HCT116 (cell line): ENCODE measurements at regions not wholly inside any gene's neighbourhood (a gene's known extent, or its start where the extent isn't known, plus 50 kb on each side); places are given as distances from the start of the nearest gene placed in this dataset.

Experiments
- EGR1 ChIP-seq: IDR thresholded peaks from 2 replicates; pipeline ENCODE4 v1.6.1; 2012; ENCODE audit warnings: low read depth
- EZH2 ChIP-seq: fragments of 200-600 bp; sonication (generic); IDR thresholded peaks from 2 replicates; pipeline ENCODE4 v1.6.1; 2017; ENCODE audit warnings: antibody characterized with exemption, mixed run types
- EZH2phosphoT487 ChIP-seq: fragments of 200-600 bp; IDR thresholded peaks from 2 replicates; pipeline ENCODE4 v1.6.1; 2018; ENCODE audit warnings: antibody characterized with exemption, borderline replicate concordance
- JUND ChIP-seq: IDR thresholded peaks from 2 replicates; pipeline ENCODE4 v1.6.1; 2012
- POLR2A ChIP-seq: IDR thresholded peaks from 2 replicates; pipeline ENCODE4 v1.7.0; 2011; ENCODE audit warnings: borderline replicate concordance; ENCODE audit not compliant: insufficient read depth, insufficient read length; ENCODE audit errors: extremely low read depth
- POLR2AphosphoS5 ChIP-seq: IDR thresholded peaks from 2 replicates; pipeline ENCODE4 v1.6.1; 2011; ENCODE audit warnings: mild to moderate bottlenecking, low read depth, low read length, moderate library complexity
- SIN3A ChIP-seq: IDR thresholded peaks from 2 replicates; pipeline ENCODE4 v1.6.1; 2012; ENCODE audit warnings: low read depth
- SP1 ChIP-seq: IDR thresholded peaks from 2 replicates; pipeline ENCODE4 v1.6.1; 2012; ENCODE audit warnings: low read depth
- TCF7L2 ChIP-seq: IDR thresholded peaks from 2 replicates; pipeline ENCODE4 v1.7.0; 2011; ENCODE audit warnings: borderline replicate concordance, inconsistent platforms; ENCODE audit not compliant: insufficient read depth, insufficient read length; ENCODE audit errors: extremely low read depth
- YY1 ChIP-seq: IDR thresholded peaks from 2 replicates; pipeline ENCODE4 v1.6.1; 2011; ENCODE audit warnings: low read length, low read depth, moderate library complexity, mild to moderate bottlenecking; ENCODE audit not compliant: insufficient replicate concordance; ENCODE audit errors: extremely low read depth
- TF ChIP-seq, protein P1 (sequence below): IDR thresholded peaks from 2 replicates; pipeline ENCODE4 v1.6.1; 2012; ENCODE audit warnings: low read depth
- TF ChIP-seq, protein P2 (sequence below), 3 experiments: fragments of 200-600 bp in 1 of 3; sonication (generic) in 1 of 3; IDR thresholded peaks in 2 of 3; conservative IDR thresholded peaks in 1 of 3; 2 replicates each; pipeline ENCODE4 v1.5.1; 2012 to 2017; ENCODE audit warnings: low read depth in 2 of 3, low read length in 2 of 3, antibody characterized with exemption in 1 of 3, borderline replicate concordance in 1 of 3, control low read depth in 1 of 3, mild to moderate bottlenecking in 1 of 3, mixed read lengths in 1 of 3, mixed run types in 1 of 3, moderate library complexity in 1 of 3; ENCODE audit not compliant: insufficient read depth in 1 of 3
- TF ChIP-seq, protein P3 (sequence below): IDR thresholded peaks from 2 replicates; pipeline ENCODE4 v1.6.1; 2012
- TF ChIP-seq, protein P4 (sequence below): IDR thresholded peaks from 2 replicates; pipeline ENCODE4 v1.6.1; 2011; ENCODE audit warnings: mild to moderate bottlenecking, low read length, moderate library complexity; ENCODE audit not compliant: insufficient replicate concordance; ENCODE audit errors: extremely low read depth

DNA sequence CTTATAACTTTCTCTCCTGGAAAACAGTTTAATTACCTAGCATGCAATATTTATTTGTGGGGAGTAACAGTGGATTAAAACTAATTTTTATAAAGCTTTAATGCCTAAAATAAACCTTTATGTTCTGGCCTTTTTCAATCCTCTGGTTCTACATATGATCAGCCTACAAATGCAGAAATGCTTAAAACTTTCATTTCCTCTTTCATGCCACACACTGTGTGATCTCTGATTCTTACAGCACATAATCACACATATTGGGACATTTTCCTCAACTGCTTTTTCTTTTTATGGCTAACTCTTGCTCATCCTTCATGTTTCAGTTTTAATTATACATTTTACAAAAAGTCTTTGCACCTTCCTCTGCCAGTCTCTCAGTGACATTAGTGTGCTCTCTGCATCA is 910.8 kb upstream of the SLITRK6 start:
- TF ChIP-seq, protein P1, sequence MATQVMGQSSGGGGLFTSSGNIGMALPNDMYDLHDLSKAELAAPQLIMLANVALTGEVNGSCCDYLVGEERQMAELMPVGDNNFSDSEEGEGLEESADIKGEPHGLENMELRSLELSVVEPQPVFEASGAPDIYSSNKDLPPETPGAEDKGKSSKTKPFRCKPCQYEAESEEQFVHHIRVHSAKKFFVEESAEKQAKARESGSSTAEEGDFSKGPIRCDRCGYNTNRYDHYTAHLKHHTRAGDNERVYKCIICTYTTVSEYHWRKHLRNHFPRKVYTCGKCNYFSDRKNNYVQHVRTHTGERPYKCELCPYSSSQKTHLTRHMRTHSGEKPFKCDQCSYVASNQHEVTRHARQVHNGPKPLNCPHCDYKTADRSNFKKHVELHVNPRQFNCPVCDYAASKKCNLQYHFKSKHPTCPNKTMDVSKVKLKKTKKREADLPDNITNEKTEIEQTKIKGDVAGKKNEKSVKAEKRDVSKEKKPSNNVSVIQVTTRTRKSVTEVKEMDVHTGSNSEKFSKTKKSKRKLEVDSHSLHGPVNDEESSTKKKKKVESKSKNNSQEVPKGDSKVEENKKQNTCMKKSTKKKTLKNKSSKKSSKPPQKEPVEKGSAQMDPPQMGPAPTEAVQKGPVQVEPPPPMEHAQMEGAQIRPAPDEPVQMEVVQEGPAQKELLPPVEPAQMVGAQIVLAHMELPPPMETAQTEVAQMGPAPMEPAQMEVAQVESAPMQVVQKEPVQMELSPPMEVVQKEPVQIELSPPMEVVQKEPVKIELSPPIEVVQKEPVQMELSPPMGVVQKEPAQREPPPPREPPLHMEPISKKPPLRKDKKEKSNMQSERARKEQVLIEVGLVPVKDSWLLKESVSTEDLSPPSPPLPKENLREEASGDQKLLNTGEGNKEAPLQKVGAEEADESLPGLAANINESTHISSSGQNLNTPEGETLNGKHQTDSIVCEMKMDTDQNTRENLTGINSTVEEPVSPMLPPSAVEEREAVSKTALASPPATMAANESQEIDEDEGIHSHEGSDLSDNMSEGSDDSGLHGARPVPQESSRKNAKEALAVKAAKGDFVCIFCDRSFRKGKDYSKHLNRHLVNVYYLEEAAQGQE: no peak
- no peak for TF ChIP-seq EZH2
- TF ChIP-seq SIN3A: no peak
- TF ChIP-seq, protein P2, sequence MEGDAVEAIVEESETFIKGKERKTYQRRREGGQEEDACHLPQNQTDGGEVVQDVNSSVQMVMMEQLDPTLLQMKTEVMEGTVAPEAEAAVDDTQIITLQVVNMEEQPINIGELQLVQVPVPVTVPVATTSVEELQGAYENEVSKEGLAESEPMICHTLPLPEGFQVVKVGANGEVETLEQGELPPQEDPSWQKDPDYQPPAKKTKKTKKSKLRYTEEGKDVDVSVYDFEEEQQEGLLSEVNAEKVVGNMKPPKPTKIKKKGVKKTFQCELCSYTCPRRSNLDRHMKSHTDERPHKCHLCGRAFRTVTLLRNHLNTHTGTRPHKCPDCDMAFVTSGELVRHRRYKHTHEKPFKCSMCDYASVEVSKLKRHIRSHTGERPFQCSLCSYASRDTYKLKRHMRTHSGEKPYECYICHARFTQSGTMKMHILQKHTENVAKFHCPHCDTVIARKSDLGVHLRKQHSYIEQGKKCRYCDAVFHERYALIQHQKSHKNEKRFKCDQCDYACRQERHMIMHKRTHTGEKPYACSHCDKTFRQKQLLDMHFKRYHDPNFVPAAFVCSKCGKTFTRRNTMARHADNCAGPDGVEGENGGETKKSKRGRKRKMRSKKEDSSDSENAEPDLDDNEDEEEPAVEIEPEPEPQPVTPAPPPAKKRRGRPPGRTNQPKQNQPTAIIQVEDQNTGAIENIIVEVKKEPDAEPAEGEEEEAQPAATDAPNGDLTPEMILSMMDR (IDR thresholded peaks at IDR 0.05 in 2 of 3, conservative IDR thresholded peaks at IDR 0.05 in 1 of 3; ENCODE audit: borderline replicate concordance in 1 of 3, insufficient read depth in 1 of 3, low read depth in 2 of 3, low read length in 2 of 3): no peak
- TF ChIP-seq POLR2A: no peak
- no peak for TF ChIP-seq POLR2AphosphoS5
- TF ChIP-seq TCF7L2: no peak
- TF ChIP-seq YY1: no peak
- TF ChIP-seq SP1: no peak
- TF ChIP-seq, protein P3, sequence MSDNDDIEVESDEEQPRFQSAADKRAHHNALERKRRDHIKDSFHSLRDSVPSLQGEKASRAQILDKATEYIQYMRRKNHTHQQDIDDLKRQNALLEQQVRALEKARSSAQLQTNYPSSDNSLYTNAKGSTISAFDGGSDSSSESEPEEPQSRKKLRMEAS: no peak
- no peak for TF ChIP-seq EZH2phosphoT487
- TF ChIP-seq EGR1: no peak
- TF ChIP-seq, protein P4, sequence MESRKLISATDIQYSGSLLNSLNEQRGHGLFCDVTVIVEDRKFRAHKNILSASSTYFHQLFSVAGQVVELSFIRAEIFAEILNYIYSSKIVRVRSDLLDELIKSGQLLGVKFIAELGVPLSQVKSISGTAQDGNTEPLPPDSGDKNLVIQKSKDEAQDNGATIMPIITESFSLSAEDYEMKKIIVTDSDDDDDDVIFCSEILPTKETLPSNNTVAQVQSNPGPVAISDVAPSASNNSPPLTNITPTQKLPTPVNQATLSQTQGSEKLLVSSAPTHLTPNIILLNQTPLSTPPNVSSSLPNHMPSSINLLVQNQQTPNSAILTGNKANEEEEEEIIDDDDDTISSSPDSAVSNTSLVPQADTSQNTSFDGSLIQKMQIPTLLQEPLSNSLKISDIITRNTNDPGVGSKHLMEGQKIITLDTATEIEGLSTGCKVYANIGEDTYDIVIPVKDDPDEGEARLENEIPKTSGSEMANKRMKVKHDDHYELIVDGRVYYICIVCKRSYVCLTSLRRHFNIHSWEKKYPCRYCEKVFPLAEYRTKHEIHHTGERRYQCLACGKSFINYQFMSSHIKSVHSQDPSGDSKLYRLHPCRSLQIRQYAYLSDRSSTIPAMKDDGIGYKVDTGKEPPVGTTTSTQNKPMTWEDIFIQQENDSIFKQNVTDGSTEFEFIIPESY: no peak
- TF ChIP-seq JUND: no peak
